Naive thymus-derived CD8-positive, alpha-beta T cell (primary cell): ENCODE measurements at regions not wholly inside any gene's neighbourhood (a gene's known extent, or its start where the extent isn't known, plus 50 kb on each side); places are given as distances from the start of the nearest gene placed in this dataset.

Experiments
- ATAC-seq, 2 donors: fragments of 150-1000 bp; cut with Tn5 transposase in 1 of 2; sonication (Bioruptor Pico), chemical (Tn5 transposase) in 1 of 2; 1 replicate in 1 of 2; 2 replicates in 1 of 2; pipeline ENCODE4 v1.10.0; 2021; ENCODE audit warnings: mild to moderate bottlenecking in 2 of 2, moderate library complexity in 2 of 2
- POLR2A ChIA-PET: fragments of 350-600 bp; sonication (Branson Sonifier 250); formaldehyde crosslinking; loops from one replicate; lab custom pipeline; 2021; ENCODE audit warnings: antibody characterized with exemption; lab: Charles Lee
- DNase-seq, 10 donors: peaks; one replicate each; pipeline versions ENCODE4 v3.0.0 to v3.0.0-alpha.2; 2020 to 2022
- H3K27ac Mint-ChIP-seq, 10 donors: one replicate each; pipeline ENCODE4 v1.8.0; 2020 to 2022; ENCODE audit warnings: mild to moderate bottlenecking in 10 of 10, mixed read lengths in 10 of 10, moderate library complexity in 4 of 10, inconsistent platforms in 1 of 10
- H3K27me3 Mint-ChIP-seq, 5 donors: one replicate each; pipeline ENCODE4 v1.8.0; 2021 to 2022; ENCODE audit warnings: mixed read lengths in 5 of 5
- H3K36me3 Mint-ChIP-seq, 3 donors: one replicate each; pipeline ENCODE4 v1.8.0; 2020 to 2022; ENCODE audit warnings: mixed read lengths in 3 of 3, mild to moderate bottlenecking in 2 of 3, inconsistent platforms in 1 of 3
- H3K4me1 Mint-ChIP-seq, 4 donors: one replicate each; pipeline ENCODE4 v1.8.0; 2021 to 2022; ENCODE audit warnings: mixed read lengths in 4 of 4
- H3K4me3 Mint-ChIP-seq, 10 donors: one replicate each; pipeline ENCODE4 v1.8.0; 2020 to 2022; ENCODE audit warnings: mild to moderate bottlenecking in 10 of 10, mixed read lengths in 10 of 10, moderate library complexity in 6 of 10, inconsistent platforms in 1 of 10
- H3K9me3 Mint-ChIP-seq, 9 donors: one replicate each; pipeline ENCODE4 v1.8.0; 2020 to 2022; ENCODE audit warnings: mixed read lengths in 9 of 9, mild to moderate bottlenecking in 3 of 9, inconsistent platforms in 1 of 9, moderate library complexity in 1 of 9

GRCh38 chrX:88672261-88672660 lies 74.8 kb upstream of the CPXCR1 start:
- Mint-ChIP-seq H3K36me3 (no peaks in the 10 kb centered on the region), H3K4me1 (no peaks in the 10 kb centered on the region), H3K27ac (no peak overlapping the region), H3K9me3 (peaks cover 0 to 7% (median 1%) of the 10 kb centered on the region in 9 donors), H3K27me3 (no peaks in the 10 kb centered on the region), H3K4me3 (no peak overlapping the region)
- POLR2A ChIA-PET, result no interaction called here
- DNase-seq (no peak), ATAC-seq (no peak)
